8988T (cell line): ENCODE measurements at regions not wholly inside any gene's neighbourhood (a gene's known extent, or its start where the extent isn't known, plus 50 kb on each side); places are given as distances from the start of the nearest gene placed in this dataset.
"Not testable (repeated sequence)": the region's sequence is repeated elsewhere in the genome, so short reads cannot be mapped to it uniquely, and the experiment has no call there.

Experiments used
- DNase-seq: peaks from one replicate; pipeline ENCODE4 v3.0.0; 2011

GRCh38 chr1:219020846-219021245 is 152.8 kb upstream of the LYPLAL1 start:
- DNase-seq: no peak

GRCh38 chr1:219027146-219027673 is 146.5 kb upstream of the LYPLAL1 start:
- no peak for DNase-seq

- DNase-seq: no peak
Measured at GRCh38 chr1:219031809-219032208, 141.9 kb upstream of the LYPLAL1 start.

- no peak for DNase-seq
Measured at GRCh38 chr1:219038398-219038797, 135.3 kb upstream of the LYPLAL1 start.

- no peak for DNase-seq
Measured at GRCh38 chr1:219039017-219039681, 134.5 kb upstream of the LYPLAL1 start.

- DNase-seq: no peak
Measured at GRCh38 chr1:219039682-219040154, 134.0 kb upstream of the LYPLAL1 start.

- no peak for DNase-seq
Measured at GRCh38 chr1:219040291-219040690, 133.4 kb upstream of the LYPLAL1 start.

GRCh38 chr1:219041141-219041540 is 132.5 kb upstream of the LYPLAL1 start:
- no peak for DNase-seq

GRCh38 chr1:219041818-219042217 is 131.9 kb upstream of the LYPLAL1 start:
- no peak for DNase-seq

GRCh38 chr1:219042769-219043168 is 130.9 kb upstream of the LYPLAL1 start:
- DNase-seq: no peak

GRCh38 chr1:219045246-219045645 is 128.4 kb upstream of the LYPLAL1 start:
- no peak for DNase-seq

GRCh38 chr1:219049501-219049900 is 124.2 kb upstream of the LYPLAL1 start:
- DNase-seq: no peak

GRCh38 chr1:219050086-219050821 is 123.4 kb upstream of the LYPLAL1 start:
- DNase-seq: no peak

GRCh38 chr1:219050822-219051125 is 122.9 kb upstream of the LYPLAL1 start:
- DNase-seq: no peak

- DNase-seq: no peak
Measured at GRCh38 chr1:219051547-219051946, 122.1 kb upstream of the LYPLAL1 start.

- DNase-seq: no peak
Measured at GRCh38 chr1:219058891-219059820, 114.5 kb upstream of the LYPLAL1 start.

GRCh38 chr1:219060798-219061197 is 112.9 kb upstream of the LYPLAL1 start:
- no peak for DNase-seq

GRCh38 chr1:219062161-219062560 is 111.5 kb upstream of the LYPLAL1 start:
- no peak for DNase-seq

- DNase-seq: no peak
Measured at GRCh38 chr1:219066098-219066497, 107.6 kb upstream of the LYPLAL1 start.

- DNase-seq: no peak
Measured at GRCh38 chr1:219066631-219067349, 106.9 kb upstream of the LYPLAL1 start.

GRCh38 chr1:219067350-219067712 is 106.3 kb upstream of the LYPLAL1 start:
- DNase-seq: no peak

- not testable (repeated sequence) for DNase-seq
Measured at GRCh38 chr1:219070395-219070794, 103.3 kb upstream of the LYPLAL1 start.

- DNase-seq: no peak
Measured at GRCh38 chr1:219071209-219071608, 102.5 kb upstream of the LYPLAL1 start.
